ENCODE measurements at regions not wholly inside any gene's neighbourhood (a gene's known extent, or its start where the extent isn't known, plus 50 kb on each side); places are given as distances from the start of the nearest gene placed in this dataset.

GRCh38 chrX:57964975-57965374 lies 54.7 kb upstream of the ZXDA start:
- H3K27me3 ChIP-seq (ENCODE audit: insufficient read depth, low read length, poor library complexity) = no peaks in the 10 kb centered on the region
- H3K36me3 ChIP-seq (ENCODE audit: control insufficient read depth, insufficient read depth, low read length) = no peaks in the 10 kb centered on the region
- peak; percentile 6 for DNase-seq
- H4K5ac ChIP-seq (ENCODE audit: low read length) = no peak overlapping the region
- H3K4ac ChIP-seq (ENCODE audit: low read depth, low read length) = no peak overlapping the region
- no peak overlapping the region for H3K18ac ChIP-seq (ENCODE audit: low read length)
- H2AK5ac ChIP-seq (ENCODE audit: low read length) = no peak overlapping the region
- no peak overlapping the region for H2BK15ac ChIP-seq (replicated peaks; ENCODE audit: low read depth)
- no peak overlapping the region for H2BK5ac ChIP-seq (ENCODE audit: low read length)
- H3K79me2 ChIP-seq (ENCODE audit: control insufficient read depth, insufficient read depth, low read length) = no peaks in the 10 kb centered on the region
- H3K4me2 ChIP-seq (ENCODE audit: low read length) = no peak overlapping the region
- H3K56ac ChIP-seq (ENCODE audit: low read length) = no peak overlapping the region
- no peaks in the 10 kb centered on the region for H3K79me1 ChIP-seq (ENCODE audit: low read length)
- H3K27ac ChIP-seq (ENCODE audit: low read depth, low read length) = no peak overlapping the region
- no peak overlapping the region for H3K23ac ChIP-seq (ENCODE audit: low read length)
- no peak overlapping the region for H3K9ac ChIP-seq (ENCODE audit: low read length)
- no peak overlapping the region for H4K8ac ChIP-seq (ENCODE audit: low read depth, low read length)
- H3K4me1 ChIP-seq (ENCODE audit: control insufficient read depth, low read depth, low read length) = no peaks in the 10 kb centered on the region
- H2BK120ac ChIP-seq (ENCODE audit: low read depth, low read length) = no peak overlapping the region
- H3K4me3 ChIP-seq (ENCODE audit: low read length) = no peak overlapping the region
- no CpG with 5 or more reads among the region's 1 CpG for WGBS (ENCODE audit: extremely low coverage, insufficient coverage, low lambda C conversion rate)
